CD14-positive monocyte (primary cell): ENCODE measurements at regions not wholly inside any gene's neighbourhood (a gene's known extent, or its start where the extent isn't known, plus 50 kb on each side); places are given as distances from the start of the nearest gene placed in this dataset.

Source experiments
- DNase-seq, 3 donors: peaks; one replicate each; pipeline ENCODE4 v3.0.0-alpha.2; 2011 to 2022
- H2AFZ ChIP-seq: 2 replicates; pipeline ENCODE4 v1.6.0; 2012; ENCODE audit warnings: mild to moderate bottlenecking, low read depth, low read length, inconsistent platforms; ENCODE audit not compliant: insufficient read depth, poor library complexity, severe bottlenecking
- H3K27ac ChIP-seq, 2 donors: 1 replicate in 1 of 2; 2 replicates in 1 of 2; pipeline ENCODE4 v1.5.1; 2012 to 2013; ENCODE audit warnings: low read length in 2 of 2, control low read depth in 1 of 2, inconsistent platforms in 1 of 2, low read depth in 1 of 2, mild to moderate bottlenecking in 1 of 2
- H3K27me3 ChIP-seq, 2 donors: one replicate each; pipeline versions ENCODE4 v1.6.0 to v1.6.1; 2011 to 2013; ENCODE audit warnings: low read length in 2 of 2; ENCODE audit not compliant: control insufficient read depth in 2 of 2, insufficient read depth in 2 of 2
- H3K36me3 ChIP-seq, 2 donors: replicated peaks in 1 of 2; 1 replicate in 1 of 2; 2 replicates in 1 of 2; pipeline versions ENCODE4 v1.5.1 to v1.6.1; 2012 to 2013; ENCODE audit warnings: low read length in 2 of 2, control low read depth in 1 of 2, inconsistent platforms in 1 of 2, mild to moderate bottlenecking in 1 of 2; ENCODE audit not compliant: insufficient read depth in 2 of 2, control insufficient read depth in 1 of 2
- H3K4me1 ChIP-seq, 2 donors: 1 replicate in 1 of 2; 2 replicates in 1 of 2; pipeline versions ENCODE4 v1.5.1 to v1.6.1; 2012 to 2013; ENCODE audit warnings: low read length in 2 of 2, control low read depth in 1 of 2, inconsistent platforms in 1 of 2, mild to moderate bottlenecking in 1 of 2, moderate library complexity in 1 of 2; ENCODE audit not compliant: insufficient read depth in 2 of 2, control insufficient read depth in 1 of 2
- H3K4me2 ChIP-seq: replicated peaks from 2 replicates; pipeline ENCODE3; 2012; ENCODE audit warnings: low read length, moderate library complexity, mild to moderate bottlenecking; ENCODE audit not compliant: poor library complexity, severe bottlenecking; ENCODE audit errors: extremely low read depth
- H3K4me3 ChIP-seq, 3 experiments: fragments of 200-600 bp in 1 of 3; sonication (generic) in 1 of 3; replicated peaks in 1 of 3; 1 replicate in 2 of 3; 2 replicates in 1 of 3; pipeline ENCODE4 v1.5.1; 2011 to 2013; ENCODE audit warnings: low read length in 3 of 3, mild to moderate bottlenecking in 3 of 3, control low read depth in 2 of 3, low read depth in 2 of 3, inconsistent platforms in 1 of 3, moderate library complexity in 1 of 3
- H3K79me2 ChIP-seq: 2 replicates; pipeline ENCODE4 v1.6.0; 2012; ENCODE audit warnings: mild to moderate bottlenecking, control low read depth, inconsistent platforms, low read length, moderate library complexity; ENCODE audit not compliant: insufficient read depth
- H3K9ac ChIP-seq: 2 replicates; pipeline ENCODE4 v1.6.0; 2017; ENCODE audit warnings: low read length, mild to moderate bottlenecking; ENCODE audit not compliant: insufficient read depth, poor library complexity, severe bottlenecking
- H3K9me3 ChIP-seq, 2 donors: replicated peaks in 1 of 2; 1 replicate in 1 of 2; 2 replicates in 1 of 2; pipeline versions ENCODE4 v1.5.1 to v1.6.1; 2012 to 2013; ENCODE audit warnings: low read length in 2 of 2, control low read depth in 1 of 2; ENCODE audit not compliant: control insufficient read depth in 1 of 2, insufficient read depth in 1 of 2
- H4K20me1 ChIP-seq: 2 replicates; pipeline ENCODE4 v1.6.0; 2012; ENCODE audit warnings: mild to moderate bottlenecking, low read length, control low read depth, moderate library complexity; ENCODE audit not compliant: insufficient read depth
- H3K27ac Mint-ChIP-seq, 7 donors: one replicate each; pipeline ENCODE4 v1.8.0; 2020; ENCODE audit warnings: mild to moderate bottlenecking in 7 of 7, mixed read lengths in 7 of 7, moderate library complexity in 6 of 7, inconsistent platforms in 2 of 7
- H3K27me3 Mint-ChIP-seq, 3 donors: one replicate each; pipeline ENCODE4 v1.8.0; 2021 to 2022; ENCODE audit warnings: low read depth in 3 of 3, mild to moderate bottlenecking in 3 of 3, mixed read lengths in 3 of 3, moderate library complexity in 3 of 3, inconsistent platforms in 1 of 3
- H3K36me3 Mint-ChIP-seq, 2 donors: one replicate each; pipeline ENCODE4 v1.8.0; 2020; ENCODE audit warnings: mixed read lengths in 2 of 2, inconsistent platforms in 1 of 2, mild to moderate bottlenecking in 1 of 2
- H3K4me1 Mint-ChIP-seq: one replicate; pipeline ENCODE4 v1.8.0; 2020; ENCODE audit warnings: mild to moderate bottlenecking, mixed read lengths
- H3K4me3 Mint-ChIP-seq, 2 donors: one replicate each; pipeline ENCODE4 v1.8.0; 2020; ENCODE audit warnings: mild to moderate bottlenecking in 2 of 2, mixed read lengths in 2 of 2, moderate library complexity in 1 of 2
- H3K9me3 Mint-ChIP-seq, 7 donors: one replicate each; pipeline ENCODE4 v1.8.0; 2020 to 2022; ENCODE audit warnings: mixed read lengths in 7 of 7, mild to moderate bottlenecking in 6 of 7, moderate library complexity in 6 of 7, inconsistent platforms in 2 of 7
- WGBS: methylation state at CpG from one replicate; pipeline ENCODE4 v1.1.5; 2013; ENCODE audit warnings: missing lambda C conversion rate; ENCODE audit not compliant: insufficient coverage; 5-methylcytosine and 5-hydroxymethylcytosine counted together
- intact Hi-C, 2 donors: fragments of 100-400 bp; cut with micrococcal nuclease; formaldehyde crosslinking; loops; one replicate each; pipeline versions ENCODE4 v1.15.0 to v1.15.1; 2023
- TF ChIP-seq, protein P1 (sequence below): fragments of 200-600 bp; IDR thresholded peaks from one replicate; pipeline ENCODE4 v1.8.0; 2022; ENCODE audit warnings: antibody characterized with exemption, mild to moderate bottlenecking

GRCh38 chr7:131969560-131969959 is 413.1 kb upstream of the PODXL start:
- TF ChIP-seq, protein P1, sequence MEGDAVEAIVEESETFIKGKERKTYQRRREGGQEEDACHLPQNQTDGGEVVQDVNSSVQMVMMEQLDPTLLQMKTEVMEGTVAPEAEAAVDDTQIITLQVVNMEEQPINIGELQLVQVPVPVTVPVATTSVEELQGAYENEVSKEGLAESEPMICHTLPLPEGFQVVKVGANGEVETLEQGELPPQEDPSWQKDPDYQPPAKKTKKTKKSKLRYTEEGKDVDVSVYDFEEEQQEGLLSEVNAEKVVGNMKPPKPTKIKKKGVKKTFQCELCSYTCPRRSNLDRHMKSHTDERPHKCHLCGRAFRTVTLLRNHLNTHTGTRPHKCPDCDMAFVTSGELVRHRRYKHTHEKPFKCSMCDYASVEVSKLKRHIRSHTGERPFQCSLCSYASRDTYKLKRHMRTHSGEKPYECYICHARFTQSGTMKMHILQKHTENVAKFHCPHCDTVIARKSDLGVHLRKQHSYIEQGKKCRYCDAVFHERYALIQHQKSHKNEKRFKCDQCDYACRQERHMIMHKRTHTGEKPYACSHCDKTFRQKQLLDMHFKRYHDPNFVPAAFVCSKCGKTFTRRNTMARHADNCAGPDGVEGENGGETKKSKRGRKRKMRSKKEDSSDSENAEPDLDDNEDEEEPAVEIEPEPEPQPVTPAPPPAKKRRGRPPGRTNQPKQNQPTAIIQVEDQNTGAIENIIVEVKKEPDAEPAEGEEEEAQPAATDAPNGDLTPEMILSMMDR, result no peak
- no peak overlapping the region for H3K4me2 ChIP-seq
- no peak overlapping the region for H3K4me3 ChIP-seq
- WGBS, result 100% methylated on average over 2 of the region's 4 CpGs
- intact Hi-C loops, result no loop called here
- no peaks in the 10 kb centered on the region for H4K20me1 ChIP-seq
- H3K27me3 ChIP-seq, result no peaks in the 10 kb centered on the region
- H3K4me1 ChIP-seq, result no peaks in the 10 kb centered on the region
- Mint-ChIP-seq H3K36me3 (no peaks in the 10 kb centered on the region), H3K27ac (no peak overlapping the region), H3K4me3 (no peak overlapping the region), H3K27me3 (peaks cover 1 to 11% (median 8%) of the 10 kb centered on the region in 3 donors), H3K4me1 (no peaks in the 10 kb centered on the region), H3K9me3 (peaks cover 0 to 3% (median 2%) of the 10 kb centered on the region in 7 donors)
- no peaks in the 10 kb centered on the region for H3K79me2 ChIP-seq
- DNase-seq, result no peak
- no peak overlapping the region for H3K9ac ChIP-seq
- no peaks in the 10 kb centered on the region for H3K36me3 ChIP-seq
- H2AFZ ChIP-seq, result no peak overlapping the region
- no peak overlapping the region for H3K27ac ChIP-seq
- no peaks in the 10 kb centered on the region for H3K9me3 ChIP-seq

- no peaks in the 10 kb centered on the region for H3K27me3 ChIP-seq
- Mint-ChIP-seq H3K4me1 (no peaks in the 10 kb centered on the region), H3K27ac (no peak overlapping the region), H3K9me3 (peaks cover 0 to 3% (median 2%) of the 10 kb centered on the region in 7 donors), H3K4me3 (no peak overlapping the region), H3K27me3 (peaks cover 1 to 11% (median 8%) of the 10 kb centered on the region in 3 donors), H3K36me3 (no peaks in the 10 kb centered on the region)
- H2AFZ ChIP-seq, result no peak overlapping the region
- H3K27ac ChIP-seq, result no peak overlapping the region
- no peaks in the 10 kb centered on the region for H3K9me3 ChIP-seq
- no peaks in the 10 kb centered on the region for H3K79me2 ChIP-seq
- no peak overlapping the region for H3K9ac ChIP-seq
- no peaks in the 10 kb centered on the region for H4K20me1 ChIP-seq
- 83% methylated on average over 1 of the region's 2 CpGs for WGBS
- H3K36me3 ChIP-seq, result no peaks in the 10 kb centered on the region
- DNase-seq, result no peak
- no peak overlapping the region for H3K4me2 ChIP-seq
- TF ChIP-seq, protein P1, result no peak
- intact Hi-C loops, result no loop called here
- no peak overlapping the region for H3K4me3 ChIP-seq
- no peaks in the 10 kb centered on the region for H3K4me1 ChIP-seq
Measured at GRCh38 chr7:131967216-131967730, 410.8 kb upstream of the PODXL start.
